ENCODE measurements at regions not wholly inside any gene's neighbourhood (a gene's known extent, or its start where the extent isn't known, plus 50 kb on each side); places are given as distances from the start of the nearest gene placed in this dataset.

- TF ChIP-seq HDGF (IDR thresholded peaks at IDR 0.05; ENCODE audit: borderline replicate concordance), result no peak
- no peak for TF ChIP-seq TARDBP (IDR thresholded peaks at IDR 0.05)
- TF ChIP-seq FOXA1 (IDR thresholded peaks at IDR 0.05), result no peak
- no peak for TF ChIP-seq FOXM1 (IDR thresholded peaks at IDR 0.05; ENCODE audit: borderline replicate concordance)
- TF ChIP-seq L3MBTL2 (conservative IDR thresholded peaks at IDR 0.05), result no peak
- TF ChIP-seq BHLHE40 (IDR thresholded peaks at IDR 0.05; ENCODE audit: borderline replicate concordance), result no peak
- no peak for TF ChIP-seq SP1 (IDR thresholded peaks at IDR 0.05)
- no peak for TF ChIP-seq NFRKB (IDR thresholded peaks at IDR 0.05)
- no peak for TF ChIP-seq SUZ12 (IDR thresholded peaks at IDR 0.05)
- TF ChIP-seq CTBP1 (IDR thresholded peaks at IDR 0.05; ENCODE audit: borderline replicate concordance), result no peak
These were observed 313.1 kb upstream of the RNF32 start for GRCh38 chr7:156327474-156327873.
